IMR-90 (cell line): ENCODE measurements at regions not wholly inside any gene's neighbourhood (a gene's known extent, or its start where the extent isn't known, plus 50 kb on each side); places are given as distances from the start of the nearest gene placed in this dataset.

Experiments used
- ATAC-seq: fragments of 200-7000 bp; cut with Tn5 transposase; 2 replicates; pipeline ENCODE4 v1.9.1; 2020; ENCODE audit warnings: low read depth, mild to moderate bottlenecking, moderate library complexity
- BruUV-seq: library from RNA; stranded (reverse); fragments of 400-500 nt; replicated peaks from 2 replicates; lab custom pipeline; 2021; lab: Mats Ljungman, UMichigan
- CTCF ChIA-PET: fragments of 300-600 bp; formaldehyde crosslinking; extraction: SDS; loops from one replicate; lab custom pipeline; 2021; ENCODE audit warnings: antibody characterized with exemption; lab: Yijun Ruan, JAX
- POLR2A ChIA-PET: fragments of 300-600 bp; sonication (Branson Sonifier 250); formaldehyde crosslinking; loops from one replicate; lab custom pipeline; 2022; ENCODE audit warnings: antibody characterized with exemption; ENCODE audit not compliant: unreplicated experiment; lab: Charles Lee
- DNase-seq: peaks from one replicate; pipeline ENCODE4 v3.0.0; 2013
- H2AFZ ChIP-seq: replicated peaks from 2 replicates; pipeline ENCODE3; 2013; ENCODE audit warnings: low read length, mild to moderate bottlenecking; ENCODE audit not compliant: poor library complexity
- H2AK5ac ChIP-seq: 2 replicates; pipeline ENCODE4 v1.6.1; 2013; ENCODE audit warnings: low read depth, low read length, inconsistent platforms
- H2AK9ac ChIP-seq: replicated peaks from 2 replicates; pipeline ENCODE3; 2013; ENCODE audit warnings: mild to moderate bottlenecking, low read depth, low read length, moderate library complexity; ENCODE audit not compliant: poor library complexity
- H2BK120ac ChIP-seq: 2 replicates; pipeline ENCODE4 v1.6.1; 2013; ENCODE audit warnings: low read depth, low read length, inconsistent platforms
- H2BK15ac ChIP-seq: 3 replicates; pipeline ENCODE4 v1.6.1; 2013; ENCODE audit warnings: low read depth, low read length, inconsistent platforms
- H2BK20ac ChIP-seq: 2 replicates; pipeline ENCODE4 v1.6.1; 2013; ENCODE audit warnings: low read depth, mild to moderate bottlenecking, inconsistent platforms, low read length, moderate library complexity
- H2BK5ac ChIP-seq: 2 replicates; pipeline ENCODE4 v1.6.1; 2013; ENCODE audit warnings: mild to moderate bottlenecking, low read depth, low read length, inconsistent platforms; ENCODE audit not compliant: poor library complexity, severe bottlenecking
- H3K14ac ChIP-seq: replicated peaks from 2 replicates; pipeline ENCODE4 v1.6.1; 2013; ENCODE audit warnings: low read depth, low read length, inconsistent platforms
- H3K18ac ChIP-seq: 2 replicates; pipeline ENCODE4 v1.6.1; 2013; ENCODE audit warnings: low read depth, low read length, control low read depth
- H3K23ac ChIP-seq: 2 replicates; pipeline ENCODE4 v1.6.1; 2013; ENCODE audit warnings: low read depth, low read length, inconsistent platforms
- H3K27ac ChIP-seq: 2 replicates; pipeline ENCODE4 v1.5.1; 2013; ENCODE audit warnings: mild to moderate bottlenecking, control low read depth, low read length; ENCODE audit not compliant: insufficient read depth
- H3K27me3 ChIP-seq: 2 replicates; pipeline ENCODE4 v1.6.1; 2013; ENCODE audit warnings: low read length; ENCODE audit not compliant: control insufficient read depth, insufficient read depth
- H3K36me3 ChIP-seq: 2 replicates; pipeline ENCODE4 v1.6.1; 2013; ENCODE audit warnings: low read length, mixed read lengths; ENCODE audit not compliant: control insufficient read depth, insufficient read depth
- H3K4ac ChIP-seq: 2 replicates; pipeline ENCODE4 v1.6.1; 2013; ENCODE audit warnings: low read depth, low read length, inconsistent platforms
- H3K4me1 ChIP-seq: 2 replicates; pipeline ENCODE4 v1.6.1; 2013; ENCODE audit warnings: low read length, mixed read lengths; ENCODE audit not compliant: control insufficient read depth, insufficient read depth
- H3K4me2 ChIP-seq: 2 replicates; pipeline ENCODE4 v1.6.1; 2013; ENCODE audit warnings: low read depth, mild to moderate bottlenecking, control low read depth, low read length, moderate library complexity
- H3K4me3 ChIP-seq: 2 replicates; pipeline ENCODE4 v1.5.1; 2013; ENCODE audit warnings: low read depth, mild to moderate bottlenecking, control low read depth, low read length, moderate library complexity; ENCODE audit not compliant: insufficient read depth
- H3K56ac ChIP-seq: 2 replicates; pipeline ENCODE4 v1.6.1; 2013; ENCODE audit warnings: low read length, inconsistent platforms; ENCODE audit not compliant: insufficient read depth; ENCODE audit errors: extremely low read depth
- H3K79me1 ChIP-seq, 2 experiments: 2 replicates each; pipeline ENCODE4 v1.6.1; 2013; ENCODE audit warnings: low read length in 2 of 2, inconsistent platforms in 1 of 2, low read depth in 1 of 2
- H3K9ac ChIP-seq: 2 replicates; pipeline ENCODE4 v1.6.1; 2013; ENCODE audit warnings: low read depth, low read length, control low read depth
- H3K9me1 ChIP-seq: 2 replicates; pipeline ENCODE4 v1.6.1; 2013; ENCODE audit warnings: low read length, inconsistent platforms; ENCODE audit not compliant: insufficient read depth
- H3K9me3 ChIP-seq: 2 replicates; pipeline ENCODE4 v1.6.1; 2013; ENCODE audit warnings: low read length; ENCODE audit not compliant: control insufficient read depth, insufficient read depth
- H4K20me1 ChIP-seq: 2 replicates; pipeline ENCODE4 v1.6.1; 2013; ENCODE audit warnings: low read length, inconsistent platforms; ENCODE audit not compliant: insufficient read depth
- H4K5ac ChIP-seq: 2 replicates; pipeline ENCODE4 v1.6.1; 2013; ENCODE audit warnings: mild to moderate bottlenecking, low read depth, low read length, control low read depth
- H4K8ac ChIP-seq, 2 experiments: 2 replicates each; pipeline ENCODE4 v1.6.1; 2013; ENCODE audit warnings: low read depth in 2 of 2, low read length in 2 of 2, control low read depth in 1 of 2, inconsistent platforms in 1 of 2
- H4K91ac ChIP-seq: 2 replicates; pipeline ENCODE4 v1.6.1; 2013; ENCODE audit warnings: low read depth, low read length, inconsistent platforms; ENCODE audit not compliant: insufficient read depth
- CEBPB ChIP-seq: IDR thresholded peaks from 2 replicates; pipeline ENCODE4 v1.6.1; 2012; ENCODE audit warnings: low read depth, low read length, improper control_type of control experiment
- CHD1 ChIP-seq: IDR thresholded peaks from 2 replicates; pipeline ENCODE4 v1.6.1; 2012; ENCODE audit warnings: low read depth, low read length, improper control_type of control experiment
- FOS ChIP-seq: fragments of 150-350 bp; IDR thresholded peaks from 2 replicates; pipeline ENCODE4 v1.6.1; 2016; ENCODE audit warnings: low read depth, low read length
- MAFK ChIP-seq: IDR thresholded peaks from 2 replicates; pipeline ENCODE4 v1.6.1; 2012; ENCODE audit warnings: low read depth, low read length, improper control_type of control experiment
- POLR2A ChIP-seq: IDR thresholded peaks from 2 replicates; pipeline ENCODE4 v1.6.1; 2012; ENCODE audit warnings: mild to moderate bottlenecking, low read depth, low read length
- RFX5 ChIP-seq: IDR thresholded peaks from 2 replicates; pipeline ENCODE4 v1.8.0; 2012; ENCODE audit warnings: low read depth, mild to moderate bottlenecking, low read length, moderate library complexity
- SMC3 ChIP-seq: fragments of 150-350 bp; IDR thresholded peaks from 2 replicates; pipeline ENCODE4 v1.6.1; 2016; ENCODE audit warnings: low read depth, mild to moderate bottlenecking, antibody characterized with exemption, low read length, moderate library complexity
- dilution Hi-C: fragments of 300-500 bp; cut with HindIII; formaldehyde crosslinking; loops from one replicate; pipeline ENCODE4 v1.14.3; 2018; ENCODE audit warnings: low sequenced_read_pairs; ENCODE audit not compliant: unreplicated experiment
- in situ Hi-C: fragments of 300-500 bp; cut with MboI; formaldehyde crosslinking; loops from 3 replicates; pipeline ENCODE4 v1.14.3; 2019; ENCODE audit warnings: low sequenced_read_pairs, inconsistent platforms, mixed read lengths
- intact Hi-C: fragments of 100-400 bp; cut with micrococcal nuclease; formaldehyde crosslinking; loops from 2 replicates; pipeline ENCODE4 v1.10.0; 2022
- TF ChIP-seq, protein P1 (sequence below): conservative IDR thresholded peaks from 2 replicates; pipeline ENCODE4 v1.5.1; 2012; ENCODE audit warnings: mild to moderate bottlenecking, low read depth, low read length, improper control_type of control experiment
- TF ChIP-seq, protein P2 (sequence below): fragments of 150-350 bp; IDR thresholded peaks from 2 replicates; pipeline ENCODE4 v1.6.1; 2017; ENCODE audit warnings: mild to moderate bottlenecking, antibody characterized with exemption, low read length, low read depth

DNA sequence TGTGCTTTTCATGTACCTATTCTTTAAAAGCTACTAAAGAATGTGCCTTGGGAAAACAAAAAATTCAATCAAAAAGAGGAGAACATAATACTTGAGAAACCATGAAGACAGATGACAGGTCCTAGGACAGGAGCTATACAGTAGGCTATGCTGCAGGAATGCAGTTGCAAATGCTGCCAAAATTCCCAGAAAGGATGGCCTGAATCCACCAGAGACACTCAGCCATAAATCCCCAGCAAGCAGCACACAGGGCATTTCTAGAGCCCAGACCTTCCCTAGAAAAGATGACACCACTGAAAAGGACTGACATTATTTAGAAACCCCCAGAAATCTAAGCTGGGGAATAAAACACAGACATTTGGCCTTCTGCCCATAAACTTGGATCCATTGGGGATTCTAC is 237.3 kb downstream of the C7orf25 start:
- Histone ChIP-seq H3K27me3 (no peaks in the 10 kb centered on the region), H4K91ac (no peak overlapping the region), H3K9ac (no peak overlapping the region), H3K36me3 (no peaks in the 10 kb centered on the region), H4K5ac (no peak overlapping the region), H3K4ac (no peak overlapping the region), H2BK120ac (no peak overlapping the region), H3K9me3 (no peaks in the 10 kb centered on the region), H2BK20ac (no peak overlapping the region), H2AK5ac (no peak overlapping the region), H3K14ac (no peak overlapping the region), H2BK15ac (no peak overlapping the region), H3K27ac (no peak overlapping the region), H2BK5ac (no peak overlapping the region), H2AFZ (no peak overlapping the region), H3K9me1 (no peaks in the 10 kb centered on the region), H2AK9ac (no peak overlapping the region), H3K4me1 (no peaks in the 10 kb centered on the region), H3K4me3 (no peak overlapping the region), H3K56ac (no peak overlapping the region), H3K18ac (no peak overlapping the region), H3K4me2 (no peak overlapping the region), H4K8ac (no peak overlapping the region), H3K23ac (no peak overlapping the region), H3K79me1 (no peaks in the 10 kb centered on the region), H4K20me1 (no peaks in the 10 kb centered on the region)
- POLR2A ChIA-PET: no interaction called here
- in situ Hi-C loops (no loop called here), intact Hi-C loops (no loop called here), dilution Hi-C loops (no loop called here)
- CTCF ChIA-PET: no interaction called here
- DNase-seq: no peak
- TF ChIP-seq SMC3: no peak
- no peak for TF ChIP-seq MAFK
- TF ChIP-seq, protein P1, sequence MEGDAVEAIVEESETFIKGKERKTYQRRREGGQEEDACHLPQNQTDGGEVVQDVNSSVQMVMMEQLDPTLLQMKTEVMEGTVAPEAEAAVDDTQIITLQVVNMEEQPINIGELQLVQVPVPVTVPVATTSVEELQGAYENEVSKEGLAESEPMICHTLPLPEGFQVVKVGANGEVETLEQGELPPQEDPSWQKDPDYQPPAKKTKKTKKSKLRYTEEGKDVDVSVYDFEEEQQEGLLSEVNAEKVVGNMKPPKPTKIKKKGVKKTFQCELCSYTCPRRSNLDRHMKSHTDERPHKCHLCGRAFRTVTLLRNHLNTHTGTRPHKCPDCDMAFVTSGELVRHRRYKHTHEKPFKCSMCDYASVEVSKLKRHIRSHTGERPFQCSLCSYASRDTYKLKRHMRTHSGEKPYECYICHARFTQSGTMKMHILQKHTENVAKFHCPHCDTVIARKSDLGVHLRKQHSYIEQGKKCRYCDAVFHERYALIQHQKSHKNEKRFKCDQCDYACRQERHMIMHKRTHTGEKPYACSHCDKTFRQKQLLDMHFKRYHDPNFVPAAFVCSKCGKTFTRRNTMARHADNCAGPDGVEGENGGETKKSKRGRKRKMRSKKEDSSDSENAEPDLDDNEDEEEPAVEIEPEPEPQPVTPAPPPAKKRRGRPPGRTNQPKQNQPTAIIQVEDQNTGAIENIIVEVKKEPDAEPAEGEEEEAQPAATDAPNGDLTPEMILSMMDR: no peak
- no peak for TF ChIP-seq CEBPB
- TF ChIP-seq POLR2A: no peak
- no peak for TF ChIP-seq RFX5
- TF ChIP-seq, protein P2, sequence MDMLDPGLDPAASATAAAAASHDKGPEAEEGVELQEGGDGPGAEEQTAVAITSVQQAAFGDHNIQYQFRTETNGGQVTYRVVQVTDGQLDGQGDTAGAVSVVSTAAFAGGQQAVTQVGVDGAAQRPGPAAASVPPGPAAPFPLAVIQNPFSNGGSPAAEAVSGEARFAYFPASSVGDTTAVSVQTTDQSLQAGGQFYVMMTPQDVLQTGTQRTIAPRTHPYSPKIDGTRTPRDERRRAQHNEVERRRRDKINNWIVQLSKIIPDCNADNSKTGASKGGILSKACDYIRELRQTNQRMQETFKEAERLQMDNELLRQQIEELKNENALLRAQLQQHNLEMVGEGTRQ: no peak
- no peak for TF ChIP-seq FOS
- TF ChIP-seq CHD1: no peak
- no TSS peak for BruUV-seq
- no peak for ATAC-seq
